GM13976 (cell line): ENCODE measurements at regions not wholly inside any gene's neighbourhood (a gene's known extent, or its start where the extent isn't known, plus 50 kb on each side); places are given as distances from the start of the nearest gene placed in this dataset.
"Not testable (repeated sequence)": the region's sequence is repeated elsewhere in the genome, so short reads cannot be mapped to it uniquely, and the experiment has no call there.

Source experiments
- DNase-seq: peaks from one replicate; pipeline ENCODE4 v3.0.0; 2012; ENCODE audit warnings: low spot score
- CTCF ChIP-seq: IDR thresholded peaks from 2 replicates; pipeline ENCODE4 v1.5.1; 2012; ENCODE audit warnings: borderline replicate concordance, mild to moderate bottlenecking; ENCODE audit not compliant: insufficient read depth; ENCODE audit errors: extremely low read depth, missing control alignments, control extremely low read depth
- in situ Hi-C: fragments of 300-500 bp; cut with MboI; formaldehyde crosslinking; loops from one replicate; pipeline ENCODE4 v1.12.0; 2022; ENCODE audit warnings: low sequenced_read_pairs, mixed read lengths, inconsistent platforms; ENCODE audit not compliant: unreplicated experiment

GRCh38 chr12:88836156-88836555 lies 255.9 kb upstream of the KITLG start:
- DNase-seq = no peak
- in situ Hi-C loops = no loop called here
- no peak for TF ChIP-seq CTCF

GRCh38 chr12:88834226-88834625 lies 254.0 kb upstream of the KITLG start:
- TF ChIP-seq CTCF = no peak
- DNase-seq = no peak
- in situ Hi-C loops = no loop called here

- in situ Hi-C loops = no loop called here
- no peak for DNase-seq
- TF ChIP-seq CTCF = no peak
Observed at GRCh38 chr12:88833641-88834116, 253.4 kb upstream of the KITLG start.

- in situ Hi-C loops, DNase-seq: not testable (repeated sequence)
Observed at GRCh38 chr12:88828537-88828936, 248.3 kb upstream of the KITLG start.

GRCh38 chr12:88820012-88820411 lies 239.7 kb upstream of the KITLG start:
- TF ChIP-seq CTCF = no peak
- in situ Hi-C loops = no loop called here
- DNase-seq = no peak

- in situ Hi-C loops = no loop called here
- TF ChIP-seq CTCF = no peak
- no peak for DNase-seq
Observed at GRCh38 chr12:88816201-88816600, 235.9 kb upstream of the KITLG start.

GRCh38 chr12:88814779-88815178 lies 234.5 kb upstream of the KITLG start:
- no peak for TF ChIP-seq CTCF
- no peak for DNase-seq
- in situ Hi-C loops = no loop called here
